ENCODE measurements at regions not wholly inside any gene's neighbourhood (a gene's known extent, or its start where the extent isn't known, plus 50 kb on each side); places are given as distances from the start of the nearest gene placed in this dataset.

- no peaks in the 10 kb centered on the region for H3K4me1 ChIP-seq (ENCODE audit: control insufficient read depth in 1 of 2, insufficient read depth in 2 of 2, low read length in 2 of 2)
- H3K4me2 ChIP-seq (replicated peaks; ENCODE audit: extremely low read depth, low read length, poor library complexity, severe bottlenecking) = no peak overlapping the region
- H3K27ac Mint-ChIP-seq = no peak overlapping the region
- no peaks in the 10 kb centered on the region for H3K79me2 ChIP-seq (ENCODE audit: insufficient read depth, low read length)
- H3K9me3 ChIP-seq (replicated peaks in 1 of 2; ENCODE audit: control insufficient read depth in 1 of 2, insufficient read depth in 1 of 2, low read length in 2 of 2) = no peaks in the 10 kb centered on the region
- no peak overlapping the region for H3K4me3 ChIP-seq (replicated peaks in 1 of 3; ENCODE audit: low read depth in 2 of 3, low read length in 3 of 3)
- no peaks in the 10 kb centered on the region for H3K36me3 Mint-ChIP-seq
- no peaks in the 10 kb centered on the region for H3K27me3 Mint-ChIP-seq (ENCODE audit: low read depth in 3 of 3)
- intact Hi-C loops (cut with micrococcal nuclease) = no loop called here
- no peak for TF ChIP-seq CTCF (IDR thresholded peaks at IDR 0.05)
- no peak overlapping the region for H3K27ac ChIP-seq (ENCODE audit: low read depth in 1 of 2, low read length in 2 of 2)
- no peak overlapping the region for H3K4me3 Mint-ChIP-seq
- no peaks in the 10 kb centered on the region for H3K36me3 ChIP-seq (replicated peaks in 1 of 2; ENCODE audit: control insufficient read depth in 1 of 2, insufficient read depth in 2 of 2, low read length in 2 of 2)
- H2AFZ ChIP-seq (ENCODE audit: insufficient read depth, low read depth, low read length, poor library complexity, severe bottlenecking) = no peak overlapping the region
- H3K27me3 ChIP-seq (ENCODE audit: control insufficient read depth in 2 of 2, insufficient read depth in 2 of 2, low read length in 2 of 2) = no peaks in the 10 kb centered on the region
- H4K20me1 ChIP-seq (ENCODE audit: insufficient read depth, low read length) = no peaks in the 10 kb centered on the region
- no peaks in the 10 kb centered on the region for H3K4me1 Mint-ChIP-seq
- DNase-seq = no peak
- no peak overlapping the region for H3K9ac ChIP-seq (ENCODE audit: insufficient read depth, low read length, poor library complexity, severe bottlenecking)
- H3K9me3 Mint-ChIP-seq = no peaks in the 10 kb centered on the region
- no CpG with 5 or more reads among the region's 2 CpGs for whole genome bisulfite sequencing (ENCODE audit: insufficient coverage)
These were observed 1534.6 kb downstream of the SI start for GRCh38 chr3:163543662-163544061.

GRCh38 chr3:163541629-163542028, 1536.7 kb downstream of the SI start:
- Mint-ChIP-seq H3K4me1 (no peaks in the 10 kb centered on the region), H3K36me3 (no peaks in the 10 kb centered on the region), H3K27ac (no peak overlapping the region), H3K9me3 (no peaks in the 10 kb centered on the region), H3K4me3 (no peak overlapping the region), H3K27me3 (ENCODE audit: low read depth in 3 of 3) (no peaks in the 10 kb centered on the region)
- H3K4me1 ChIP-seq (ENCODE audit: control insufficient read depth in 1 of 2, insufficient read depth in 2 of 2, low read length in 2 of 2) = no peaks in the 10 kb centered on the region
- no peak for DNase-seq
- no peaks in the 10 kb centered on the region for H3K36me3 ChIP-seq (replicated peaks in 1 of 2; ENCODE audit: control insufficient read depth in 1 of 2, insufficient read depth in 2 of 2, low read length in 2 of 2)
- no CpG with 5 or more reads among the region's 1 CpG for WGBS (ENCODE audit: insufficient coverage)
- intact Hi-C loops (cut with micrococcal nuclease) = no loop called here
- H3K79me2 ChIP-seq (ENCODE audit: insufficient read depth, low read length) = no peaks in the 10 kb centered on the region
- H3K9ac ChIP-seq (ENCODE audit: insufficient read depth, low read length, poor library complexity, severe bottlenecking) = no peak overlapping the region
- H3K4me3 ChIP-seq (replicated peaks in 1 of 3; ENCODE audit: low read depth in 2 of 3, low read length in 3 of 3) = no peak overlapping the region
- no peak for TF ChIP-seq CTCF (IDR thresholded peaks at IDR 0.05)
- H2AFZ ChIP-seq (ENCODE audit: insufficient read depth, low read depth, low read length, poor library complexity, severe bottlenecking) = no peak overlapping the region
- H3K4me2 ChIP-seq (replicated peaks; ENCODE audit: extremely low read depth, low read length, poor library complexity, severe bottlenecking) = no peak overlapping the region
- H3K27ac ChIP-seq (ENCODE audit: low read depth in 1 of 2, low read length in 2 of 2) = no peak overlapping the region
- no peaks in the 10 kb centered on the region for H4K20me1 ChIP-seq (ENCODE audit: insufficient read depth, low read length)
- H3K9me3 ChIP-seq (replicated peaks in 1 of 2; ENCODE audit: control insufficient read depth in 1 of 2, insufficient read depth in 1 of 2, low read length in 2 of 2) = no peaks in the 10 kb centered on the region
- H3K27me3 ChIP-seq (ENCODE audit: control insufficient read depth in 2 of 2, insufficient read depth in 2 of 2, low read length in 2 of 2) = no peaks in the 10 kb centered on the region

Measured in CD14-positive monocyte (primary cell).